ENCODE measurements at regions not wholly inside any gene's neighbourhood (a gene's known extent, or its start where the extent isn't known, plus 50 kb on each side); places are given as distances from the start of the nearest gene placed in this dataset.

DNA sequence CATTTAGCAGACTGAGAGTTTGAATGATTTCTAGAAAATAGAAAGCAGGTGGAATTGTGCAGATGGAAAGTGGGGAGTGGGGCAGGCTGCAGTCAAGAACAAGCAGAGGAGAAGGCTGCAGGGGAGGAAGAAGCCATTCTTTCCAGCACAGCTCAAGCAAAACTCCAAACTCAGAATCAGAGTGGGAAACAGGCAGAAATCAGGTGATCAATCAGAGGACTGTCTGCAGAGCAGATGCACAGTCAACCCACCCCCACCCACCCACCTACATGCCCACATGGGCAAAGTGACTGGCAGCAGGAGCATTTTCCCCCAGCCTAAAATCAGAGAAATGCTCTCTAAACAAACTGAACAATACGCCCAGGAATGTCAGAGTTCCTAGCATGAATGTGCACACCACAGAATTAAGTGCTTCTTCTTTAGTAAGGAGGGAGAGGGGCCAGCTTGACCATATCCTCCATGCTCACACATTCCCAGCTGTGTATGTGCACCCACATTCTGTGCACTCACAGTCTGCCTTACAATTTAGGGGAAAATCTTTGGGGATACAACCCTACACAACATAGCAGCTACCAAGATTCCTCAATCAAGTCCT, 194.1 kb upstream of the PLEKHA5 start:
- no peaks in the 10 kb centered on the region for H3K4me1 ChIP-seq (ENCODE audit: insufficient read depth, low read length)
- no peak for DNase-seq
- ChIA-PET CTCF (no interaction called here), POLR2A (no interaction called here)
- Mint-ChIP-seq H3K9me3 (peaks cover 6% of the 10 kb centered on the region), H3K36me3 (ENCODE audit: low read depth) (no peaks in the 10 kb centered on the region), H3K4me1 (ENCODE audit: low read depth) (no peaks in the 10 kb centered on the region), H3K27ac (no peak overlapping the region), H3K27me3 (no peaks in the 10 kb centered on the region), H3K4me3 (no peak overlapping the region)
- no peak for ATAC-seq (ENCODE audit: poor library complexity)
- no peaks in the 10 kb centered on the region for H3K9me3 ChIP-seq (ENCODE audit: control insufficient read depth in 1 of 2, insufficient read depth in 1 of 2, low read length in 2 of 2)
- intact Hi-C loops (cut with DNase I, micrococcal nuclease) = no loop called here
- no peaks in the 10 kb centered on the region for H3K27me3 ChIP-seq (ENCODE audit: control insufficient read depth in 1 of 2, insufficient read depth in 2 of 2, low read length in 2 of 2)
- no peak overlapping the region for H3K27ac ChIP-seq (ENCODE audit: low read depth in 1 of 2, low read length in 2 of 2)
- no peaks in the 10 kb centered on the region for H3K36me3 ChIP-seq (ENCODE audit: insufficient read depth, low read length)
- H3K4me3 ChIP-seq (ENCODE audit: low read length) = no peak overlapping the region
- TF ChIP-seq, protein P1, sequence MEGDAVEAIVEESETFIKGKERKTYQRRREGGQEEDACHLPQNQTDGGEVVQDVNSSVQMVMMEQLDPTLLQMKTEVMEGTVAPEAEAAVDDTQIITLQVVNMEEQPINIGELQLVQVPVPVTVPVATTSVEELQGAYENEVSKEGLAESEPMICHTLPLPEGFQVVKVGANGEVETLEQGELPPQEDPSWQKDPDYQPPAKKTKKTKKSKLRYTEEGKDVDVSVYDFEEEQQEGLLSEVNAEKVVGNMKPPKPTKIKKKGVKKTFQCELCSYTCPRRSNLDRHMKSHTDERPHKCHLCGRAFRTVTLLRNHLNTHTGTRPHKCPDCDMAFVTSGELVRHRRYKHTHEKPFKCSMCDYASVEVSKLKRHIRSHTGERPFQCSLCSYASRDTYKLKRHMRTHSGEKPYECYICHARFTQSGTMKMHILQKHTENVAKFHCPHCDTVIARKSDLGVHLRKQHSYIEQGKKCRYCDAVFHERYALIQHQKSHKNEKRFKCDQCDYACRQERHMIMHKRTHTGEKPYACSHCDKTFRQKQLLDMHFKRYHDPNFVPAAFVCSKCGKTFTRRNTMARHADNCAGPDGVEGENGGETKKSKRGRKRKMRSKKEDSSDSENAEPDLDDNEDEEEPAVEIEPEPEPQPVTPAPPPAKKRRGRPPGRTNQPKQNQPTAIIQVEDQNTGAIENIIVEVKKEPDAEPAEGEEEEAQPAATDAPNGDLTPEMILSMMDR (IDR thresholded peaks at IDR 0.05) = no peak

DNA sequence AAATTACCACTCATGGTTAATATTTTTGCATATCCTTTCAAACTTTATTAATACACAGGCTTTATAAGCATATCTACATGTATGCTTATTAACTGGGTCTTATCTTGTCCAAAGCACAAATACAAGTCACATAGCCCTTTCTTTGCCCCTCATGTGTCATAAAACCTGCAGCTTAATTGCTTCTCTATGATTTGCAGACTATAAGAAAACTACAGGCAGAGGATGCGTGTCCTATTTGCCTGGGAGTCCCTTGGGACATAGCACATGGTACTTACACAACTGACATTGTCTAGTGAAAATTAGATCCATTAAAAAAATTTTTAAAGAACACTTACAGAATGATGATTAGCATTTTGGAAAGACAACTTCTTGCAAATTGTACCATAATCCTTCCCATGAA, 190.5 kb upstream of the PLEKHA5 start:
- Histone ChIP-seq H3K27ac (ENCODE audit: low read depth in 1 of 2, low read length in 2 of 2) (no peak overlapping the region), H3K9me3 (ENCODE audit: control insufficient read depth in 1 of 2, insufficient read depth in 1 of 2, low read length in 2 of 2) (no peaks in the 10 kb centered on the region), H3K36me3 (ENCODE audit: insufficient read depth, low read length) (no peaks in the 10 kb centered on the region), H3K27me3 (ENCODE audit: control insufficient read depth in 1 of 2, insufficient read depth in 2 of 2, low read length in 2 of 2) (no peaks in the 10 kb centered on the region), H3K4me3 (ENCODE audit: low read length) (no peak overlapping the region), H3K4me1 (ENCODE audit: insufficient read depth, low read length) (no peaks in the 10 kb centered on the region)
- no peak overlapping the region for H3K27ac Mint-ChIP-seq
- CTCF ChIA-PET = no interaction called here
- no peaks in the 10 kb centered on the region for H3K9me3 Mint-ChIP-seq
- no peaks in the 10 kb centered on the region for H3K36me3 Mint-ChIP-seq (ENCODE audit: low read depth)
- no peak overlapping the region for H3K4me3 Mint-ChIP-seq
- H3K27me3 Mint-ChIP-seq = no peaks in the 10 kb centered on the region
- no peaks in the 10 kb centered on the region for H3K4me1 Mint-ChIP-seq (ENCODE audit: low read depth)
- ATAC-seq (ENCODE audit: poor library complexity) (no peak), DNase-seq (no peak)
- TF ChIP-seq, protein P1 (IDR thresholded peaks at IDR 0.05) = no peak
- intact Hi-C loops (cut with DNase I, micrococcal nuclease) = no loop called here
- POLR2A ChIA-PET = no interaction called here

DNA sequence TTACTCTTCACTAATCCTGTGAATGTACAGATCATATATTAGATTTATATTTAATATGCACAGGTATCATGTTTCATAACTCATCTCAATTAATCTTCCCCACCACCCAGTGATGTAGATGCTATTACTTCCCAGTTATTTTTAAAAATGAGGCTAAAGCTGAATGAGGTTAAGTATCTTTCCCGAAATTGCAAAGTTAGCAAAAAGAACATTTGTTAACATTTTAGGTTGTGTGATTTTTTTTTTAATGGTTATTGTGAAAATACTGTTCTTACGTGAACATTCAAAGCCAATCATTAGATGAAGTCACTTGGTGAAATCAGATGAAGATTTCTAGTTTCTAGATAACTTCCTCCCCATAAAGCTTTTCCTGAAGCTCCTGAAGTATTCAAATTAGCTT, 186.9 kb upstream of the PLEKHA5 start:
- no peaks in the 10 kb centered on the region for H3K27me3 Mint-ChIP-seq
- peaks cover 0 to 4% of the 10 kb centered on the region in 2 experiments for H3K9me3 ChIP-seq (ENCODE audit: control insufficient read depth in 1 of 2, insufficient read depth in 1 of 2, low read length in 2 of 2)
- H3K4me3 ChIP-seq (ENCODE audit: low read length) = no peak overlapping the region
- no peaks in the 10 kb centered on the region for H3K27me3 ChIP-seq (ENCODE audit: control insufficient read depth in 1 of 2, insufficient read depth in 2 of 2, low read length in 2 of 2)
- H3K27ac Mint-ChIP-seq = no peak overlapping the region
- CTCF ChIA-PET = no interaction called here
- POLR2A ChIA-PET = no interaction called here
- DNase-seq (no peak), ATAC-seq (ENCODE audit: poor library complexity) (no peak)
- TF ChIP-seq, protein P1 (IDR thresholded peaks at IDR 0.05) = no peak
- H3K36me3 Mint-ChIP-seq (ENCODE audit: low read depth) = no peaks in the 10 kb centered on the region
- no peaks in the 10 kb centered on the region for H3K36me3 ChIP-seq (ENCODE audit: insufficient read depth, low read length)
- intact Hi-C loops (cut with DNase I, micrococcal nuclease) = no loop called here
- no peaks in the 10 kb centered on the region for H3K4me1 Mint-ChIP-seq (ENCODE audit: low read depth)
- H3K9me3 Mint-ChIP-seq = no peaks in the 10 kb centered on the region
- no peak overlapping the region for H3K4me3 Mint-ChIP-seq
- H3K27ac ChIP-seq (ENCODE audit: low read depth in 1 of 2, low read length in 2 of 2) = no peak overlapping the region
- H3K4me1 ChIP-seq (ENCODE audit: insufficient read depth, low read length) = no peaks in the 10 kb centered on the region
